ENCODE measurements at regions not wholly inside any gene's neighbourhood (a gene's known extent, or its start where the extent isn't known, plus 50 kb on each side); places are given as distances from the start of the nearest gene placed in this dataset.
"Not testable (repeated sequence)": the region's sequence is repeated elsewhere in the genome, so short reads cannot be mapped to it uniquely, and the experiment has no call there.

DNA sequence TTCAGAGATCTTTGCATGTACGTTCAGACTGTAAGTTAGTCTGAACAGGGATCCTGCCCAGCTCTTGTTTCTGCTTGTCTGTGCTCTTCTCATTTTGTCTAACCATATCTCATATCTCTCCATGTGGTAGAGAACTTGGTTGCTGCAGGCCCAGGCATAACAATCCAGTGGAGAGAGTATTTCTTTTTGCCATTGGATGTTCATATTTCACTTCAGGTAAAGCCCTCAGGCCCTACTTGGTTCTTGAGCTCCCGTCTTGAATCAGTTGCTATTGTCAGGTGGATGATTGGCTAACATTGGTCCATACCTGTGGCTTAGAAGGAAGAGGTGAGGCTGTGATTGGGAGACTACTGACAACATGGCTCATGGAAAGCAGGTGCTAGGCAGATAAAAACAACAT is 357.7 kb upstream of the FLRT2 start:
- DNase-seq, result no peak

DNA sequence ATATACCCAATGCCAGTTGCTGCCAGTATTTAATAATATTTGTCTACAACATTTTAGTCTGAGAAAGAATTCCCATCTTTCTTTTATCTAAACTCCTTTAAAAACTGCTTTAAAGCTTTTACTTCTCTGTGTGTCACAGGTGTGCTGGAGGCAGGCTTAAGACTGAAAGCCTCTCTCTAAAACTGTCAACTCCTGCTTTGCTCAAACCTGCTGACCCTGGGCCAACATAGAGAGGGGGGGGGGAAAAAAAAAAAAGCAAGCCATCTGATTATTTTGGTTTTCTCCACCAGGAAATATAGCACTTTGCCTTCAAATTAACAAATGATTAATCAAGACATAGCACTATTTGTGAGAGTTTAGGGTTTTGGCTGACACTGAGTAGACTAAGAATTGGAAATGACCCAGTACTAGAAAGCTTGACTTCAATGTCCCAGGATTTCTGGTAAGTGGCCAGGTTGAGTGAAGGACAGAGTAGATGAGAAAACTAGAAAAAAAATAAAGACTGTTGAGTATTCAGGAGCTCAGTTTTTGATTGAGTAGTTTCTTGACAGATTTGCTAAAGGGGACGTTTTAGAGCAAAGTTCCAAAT is 357.0 kb upstream of the FLRT2 start:
- DNase-seq, result no peak

DNA sequence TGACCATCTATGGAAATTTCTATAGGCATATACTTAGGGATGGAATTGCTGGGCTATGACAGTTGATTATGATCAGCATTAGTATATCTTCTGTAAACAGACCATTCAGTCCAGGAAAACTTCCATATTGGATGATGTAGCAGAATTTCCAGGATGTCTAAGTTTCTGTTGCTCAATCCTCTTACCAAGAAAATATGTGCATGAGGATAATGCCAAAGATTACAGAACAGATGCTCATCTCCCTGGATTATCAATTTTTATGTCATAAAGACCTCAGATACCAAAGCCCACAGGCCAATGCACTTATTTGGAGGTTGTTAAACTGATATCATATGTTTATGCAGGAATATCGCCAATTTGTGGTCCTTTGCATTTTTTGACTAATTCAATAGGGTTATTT is 354.4 kb upstream of the FLRT2 start:
- DNase-seq, result no peak

DNA sequence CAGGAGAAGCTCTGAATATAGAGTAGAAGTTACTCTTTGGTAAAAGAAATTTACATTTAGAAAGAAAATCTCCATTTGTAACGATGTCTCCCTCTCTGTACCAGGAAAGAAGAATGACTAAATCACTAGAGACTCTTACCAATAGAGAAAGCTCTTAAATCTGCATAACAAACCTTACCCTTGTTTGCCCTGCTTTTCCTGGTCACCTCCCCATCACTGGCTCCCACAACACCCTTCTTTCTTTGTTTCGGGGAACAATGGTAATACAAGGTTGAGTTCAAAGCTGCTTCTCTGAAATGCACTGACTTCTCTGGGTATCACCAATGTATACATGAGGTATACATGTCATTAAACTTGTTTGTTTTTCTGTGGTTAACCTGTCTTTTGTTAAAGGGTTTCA is 351.1 kb upstream of the FLRT2 start:
- DNase-seq, result no peak

DNA sequence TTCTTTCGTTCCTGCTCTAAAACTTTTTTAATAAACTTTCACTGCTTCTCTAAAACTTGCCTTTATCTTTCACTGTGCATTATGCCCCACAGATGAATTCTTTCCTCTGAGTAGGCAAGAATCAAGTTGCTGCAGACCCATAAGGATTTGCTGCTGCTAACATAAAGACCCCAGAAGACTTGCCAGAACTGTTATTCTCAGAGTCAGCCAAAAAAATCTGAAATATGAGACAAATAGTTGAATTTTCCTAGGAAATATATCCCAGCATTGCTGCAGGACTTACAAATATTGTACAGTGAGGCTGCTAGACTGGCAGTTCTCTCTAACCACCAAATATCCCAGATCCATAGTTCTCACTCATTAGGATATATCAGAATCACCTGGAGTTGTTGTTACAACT is 349.1 kb upstream of the FLRT2 start:
- no peak for DNase-seq

DNA sequence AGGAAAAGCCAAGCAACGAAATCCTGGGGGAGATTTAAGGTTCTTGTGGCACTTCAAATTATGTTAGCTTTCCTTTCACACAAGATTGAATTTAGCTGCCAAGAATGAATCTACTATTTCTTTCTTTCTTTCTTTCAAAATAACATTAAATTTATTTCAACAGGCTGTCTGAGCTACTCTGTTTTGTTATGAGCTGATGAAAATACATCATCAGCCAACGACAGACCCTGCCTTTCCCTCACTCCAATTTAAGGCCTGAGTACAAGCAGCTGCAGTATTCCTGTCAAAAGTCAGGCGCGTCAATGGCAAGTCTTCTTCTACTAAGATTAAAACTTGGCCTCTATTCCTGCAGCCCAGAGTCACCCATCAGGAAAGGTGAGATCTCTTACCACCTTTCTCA is 347.7 kb upstream of the FLRT2 start:
- no peak for DNase-seq

DNA sequence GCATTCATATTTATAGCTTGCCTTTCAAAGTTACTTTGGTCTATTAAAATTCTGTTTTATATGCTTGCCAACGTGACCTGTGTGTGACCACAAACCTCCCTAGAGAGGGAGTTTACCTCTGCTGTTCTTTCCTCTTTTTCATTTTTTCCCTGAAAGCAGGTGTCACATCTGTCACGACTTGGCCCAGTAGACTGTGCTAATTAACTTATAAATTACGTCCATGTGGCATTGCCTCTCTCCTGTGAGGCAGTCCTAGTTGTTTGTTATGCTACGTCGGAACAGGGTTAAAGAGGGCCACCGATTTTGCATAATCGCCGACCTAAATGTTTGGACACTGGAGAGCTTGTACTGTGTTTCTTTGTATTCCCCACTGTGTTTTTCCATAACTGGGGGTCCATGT is 343.9 kb upstream of the FLRT2 start:
- DNase-seq, result no peak

DNA sequence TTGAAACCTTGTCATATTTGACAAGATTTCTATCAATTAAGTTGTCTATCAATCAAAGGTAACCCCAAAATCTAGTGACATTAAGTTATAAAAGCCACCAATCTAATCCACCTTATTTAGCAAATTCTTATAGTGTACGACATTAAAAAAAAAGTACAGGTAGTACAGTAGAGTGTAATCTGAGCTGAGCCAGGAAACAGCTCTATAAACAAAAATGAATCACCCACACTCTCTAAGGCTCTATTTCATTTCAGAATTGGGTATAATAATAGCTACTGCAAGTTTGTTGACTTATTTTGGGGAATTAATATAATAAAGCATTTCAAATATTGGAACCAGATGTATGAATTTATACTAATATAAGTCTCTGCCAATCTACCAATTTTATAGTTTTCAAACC is 342.4 kb upstream of the FLRT2 start:
- DNase-seq, result no peak

DNA sequence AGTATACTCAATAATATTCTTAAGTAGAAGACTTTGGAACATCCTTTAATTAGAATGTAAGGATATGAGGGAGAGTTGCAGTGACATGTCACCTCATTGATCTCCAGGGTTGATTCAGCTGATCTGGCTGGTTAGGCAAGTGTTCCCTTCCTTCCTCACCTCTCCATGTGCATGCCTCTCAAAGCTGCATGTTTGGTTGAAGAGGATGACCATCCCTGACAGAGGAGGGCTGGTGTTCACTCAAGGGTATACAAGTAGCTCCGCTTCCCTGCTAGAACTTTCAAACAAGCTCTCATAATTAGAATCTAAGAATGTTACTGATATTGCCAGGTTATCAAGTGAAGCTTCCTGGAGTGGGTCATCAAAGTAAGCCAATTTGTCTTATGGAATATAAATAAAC is 341.1 kb upstream of the FLRT2 start:
- no peak for DNase-seq

DNA sequence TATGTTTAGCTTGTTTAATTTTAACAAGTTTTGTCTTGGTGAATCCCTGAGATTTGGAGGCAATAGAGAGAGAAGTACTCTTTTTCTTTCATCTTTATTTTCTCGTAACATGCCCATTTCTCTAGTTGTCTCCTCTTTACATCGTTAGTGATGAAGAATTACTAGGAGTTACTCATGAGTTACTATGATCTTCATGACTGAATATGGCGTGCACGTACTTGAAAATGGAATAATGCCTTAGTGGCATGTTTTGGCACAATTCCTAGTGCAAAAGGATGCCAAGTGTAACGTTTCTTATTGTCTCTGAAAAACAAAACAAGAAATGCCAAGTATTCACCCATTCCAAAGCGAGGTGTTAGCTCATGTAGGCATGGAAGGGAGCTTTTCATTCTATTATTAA is 340.7 kb upstream of the FLRT2 start:
- DNase-seq, result not testable (repeated sequence)

DNA sequence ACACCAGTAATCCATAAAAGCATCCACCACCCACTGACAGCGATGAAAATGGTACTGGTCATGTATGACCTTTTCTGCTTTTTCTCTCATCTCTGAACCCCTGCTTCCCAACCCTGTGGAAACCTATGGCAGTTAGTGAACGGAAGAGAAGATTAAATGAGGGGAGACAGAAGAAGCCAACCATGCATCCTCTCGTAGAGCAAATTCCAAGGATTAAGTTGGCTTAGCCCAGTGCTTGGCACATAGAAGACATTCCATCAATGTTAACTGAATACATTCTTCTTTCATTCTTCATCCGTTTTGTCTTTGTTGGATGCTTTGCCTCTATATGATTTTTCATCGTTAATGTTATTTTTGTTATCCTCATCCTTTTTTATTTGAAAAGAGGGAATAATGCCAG is 339.7 kb upstream of the FLRT2 start:
- DNase-seq, result no peak

DNA sequence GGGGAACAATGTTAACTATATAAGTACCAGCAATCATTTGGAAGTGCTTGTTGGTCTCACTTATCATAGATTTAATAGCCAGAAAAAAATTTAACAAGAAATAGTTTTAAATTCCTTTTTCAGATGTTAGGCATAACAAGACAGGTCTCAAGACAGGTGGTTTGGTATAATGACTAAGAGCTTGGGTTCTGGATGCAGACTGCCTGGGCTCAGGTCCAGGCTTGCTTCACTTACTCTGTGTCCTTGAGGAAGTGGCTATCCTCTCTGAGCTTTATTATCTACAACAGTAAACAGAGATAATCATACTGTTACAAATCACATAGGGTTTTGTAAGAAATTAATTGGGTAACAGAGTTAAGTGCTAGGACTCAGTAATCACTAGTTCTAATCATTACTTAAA is 338.0 kb upstream of the FLRT2 start:
- DNase-seq, result no peak

DNA sequence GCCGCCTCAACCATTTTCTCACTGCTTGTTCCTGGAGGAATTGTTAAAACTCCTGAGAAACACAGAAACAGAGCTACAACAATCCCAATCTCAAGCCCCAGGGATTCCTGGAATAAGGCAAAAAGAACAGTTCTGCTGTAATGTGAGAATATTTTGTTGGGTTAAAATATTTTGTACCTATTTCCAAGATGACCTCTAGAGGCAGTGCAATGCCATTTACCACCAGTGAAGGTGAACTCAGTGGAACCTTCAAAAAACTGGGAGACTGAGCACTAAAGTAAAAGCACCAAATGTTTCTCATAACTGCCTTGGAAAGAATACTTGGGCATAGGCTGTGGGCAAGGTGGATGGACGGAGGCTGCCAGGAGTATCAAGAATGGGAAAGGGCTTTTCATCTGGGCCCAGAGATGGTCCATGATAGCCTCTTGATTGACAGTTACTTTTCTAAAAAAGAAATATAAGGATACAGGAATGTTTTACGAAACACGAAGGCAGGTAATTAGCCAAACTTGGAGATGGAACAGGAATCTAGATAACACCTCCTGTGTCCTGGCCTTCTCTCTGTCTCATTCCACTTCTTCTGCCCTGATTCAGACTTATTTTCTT is 334.0 kb upstream of the FLRT2 start:
- DNase-seq, result no peak

DNA sequence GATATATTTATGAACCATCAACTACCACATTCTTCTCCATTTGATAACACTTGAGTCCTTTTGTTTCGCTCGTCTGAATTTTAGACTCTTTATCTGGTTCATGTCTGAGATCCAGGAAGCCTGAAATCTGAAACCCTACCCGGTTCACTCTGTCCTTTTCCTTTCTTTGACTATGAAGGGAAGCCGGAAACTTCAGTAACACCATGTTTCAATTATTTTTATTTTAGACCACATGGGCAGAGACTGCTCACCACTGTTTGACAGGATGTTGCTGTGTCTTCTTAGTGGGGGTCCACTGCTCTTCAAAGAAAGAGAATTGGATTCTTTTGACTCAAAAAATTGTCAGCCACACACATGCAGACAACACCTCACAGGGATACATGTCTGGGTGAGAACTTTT is 331.9 kb upstream of the FLRT2 start:
- no peak for DNase-seq

DNA sequence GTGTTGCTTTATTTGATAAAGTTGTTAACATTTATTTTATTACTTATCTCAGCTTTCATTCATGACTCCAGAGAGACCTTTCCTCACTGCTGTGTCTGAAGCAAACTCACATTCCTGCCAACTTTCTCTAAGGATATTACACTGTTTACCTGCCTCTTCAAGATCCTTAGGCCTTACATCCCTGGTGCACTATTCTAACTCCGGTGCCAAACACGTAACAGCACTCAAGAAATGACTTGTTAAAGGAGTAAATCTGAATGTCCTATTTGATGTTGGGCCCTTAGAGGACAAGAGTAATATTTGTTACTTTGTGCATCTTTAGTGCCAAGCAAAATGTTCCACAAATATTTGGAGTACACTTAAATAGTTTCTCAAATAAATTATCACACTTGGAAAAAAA is 324.1 kb upstream of the FLRT2 start:
- DNase-seq, result no peak

DNA sequence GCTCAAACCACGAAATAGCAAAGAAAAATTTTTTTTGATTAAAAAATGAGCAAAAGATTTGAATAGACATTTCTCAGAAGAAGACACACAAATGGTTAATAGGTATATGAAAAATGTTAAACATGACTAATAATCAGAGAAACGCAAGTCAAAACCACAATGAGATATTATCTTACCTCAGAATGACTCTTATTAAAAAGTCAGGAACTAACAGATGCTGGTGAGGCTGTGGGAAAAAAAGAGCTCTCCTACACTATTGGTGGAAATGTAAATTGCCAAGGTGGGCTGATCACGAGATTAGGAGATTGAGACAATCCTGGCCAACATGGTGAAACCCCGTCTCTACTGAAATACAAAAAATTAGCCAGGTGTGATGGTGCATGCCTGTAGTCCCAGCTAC is 315.5 kb upstream of the FLRT2 start:
- DNase-seq, result no peak

DNA sequence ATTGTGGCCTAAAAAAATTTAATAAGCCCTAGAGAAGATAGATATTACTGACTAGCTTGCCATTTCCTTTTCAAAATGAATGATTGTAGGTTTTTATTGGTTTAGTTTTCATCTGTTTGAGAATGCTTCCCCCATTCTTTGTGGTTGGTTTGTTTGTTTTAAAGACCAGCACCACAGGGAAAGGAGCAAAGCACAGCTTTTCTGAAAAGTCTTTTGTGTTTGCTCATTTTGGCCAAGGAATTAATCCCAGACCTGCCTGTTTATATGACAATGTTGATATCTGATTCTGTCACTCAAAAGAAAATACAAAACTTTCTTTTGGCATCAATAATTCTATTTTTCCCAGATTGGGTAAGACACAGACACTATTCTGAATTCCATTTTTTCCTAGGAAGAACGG is 312.5 kb upstream of the FLRT2 start:
- no peak for DNase-seq

DNA sequence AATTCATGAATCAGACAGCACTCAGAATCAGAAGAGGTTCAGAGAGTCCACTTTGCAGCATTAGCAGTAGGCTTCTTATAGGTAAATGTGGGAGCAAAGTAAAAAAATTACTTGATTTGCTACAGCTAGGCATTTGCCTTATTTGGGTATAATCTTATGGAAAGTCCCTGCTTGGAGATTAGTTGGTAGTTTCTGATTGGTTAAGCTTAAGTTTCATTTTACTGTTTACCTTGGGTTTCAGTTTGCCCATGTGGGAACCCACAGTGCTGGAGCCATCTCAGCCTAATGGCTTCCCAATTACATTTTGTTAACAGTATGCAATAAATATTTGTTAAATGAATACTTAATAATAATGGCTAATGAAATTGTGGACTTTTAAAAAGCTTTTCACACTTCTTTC is 311.0 kb upstream of the FLRT2 start:
- no peak for DNase-seq

DNA sequence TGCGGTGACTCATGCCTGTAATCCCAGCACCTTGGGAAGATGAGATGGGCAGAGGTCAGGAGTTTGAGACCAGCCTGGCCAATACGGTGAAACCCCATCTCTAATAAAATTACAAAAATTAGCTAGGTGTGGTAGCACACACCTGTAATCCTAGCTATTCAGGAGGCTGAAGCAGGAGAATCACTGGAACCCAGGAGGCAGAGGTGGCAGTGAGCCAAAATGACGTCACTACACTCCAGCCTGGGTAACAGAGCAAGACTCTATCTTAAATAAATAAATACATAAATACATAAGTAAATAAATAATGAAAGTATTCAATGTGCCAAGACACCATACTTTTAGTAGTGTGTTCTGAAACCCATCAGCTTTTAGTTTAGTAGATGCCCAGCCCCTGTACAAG is 308.1 kb upstream of the FLRT2 start:
- no peak for DNase-seq

DNA sequence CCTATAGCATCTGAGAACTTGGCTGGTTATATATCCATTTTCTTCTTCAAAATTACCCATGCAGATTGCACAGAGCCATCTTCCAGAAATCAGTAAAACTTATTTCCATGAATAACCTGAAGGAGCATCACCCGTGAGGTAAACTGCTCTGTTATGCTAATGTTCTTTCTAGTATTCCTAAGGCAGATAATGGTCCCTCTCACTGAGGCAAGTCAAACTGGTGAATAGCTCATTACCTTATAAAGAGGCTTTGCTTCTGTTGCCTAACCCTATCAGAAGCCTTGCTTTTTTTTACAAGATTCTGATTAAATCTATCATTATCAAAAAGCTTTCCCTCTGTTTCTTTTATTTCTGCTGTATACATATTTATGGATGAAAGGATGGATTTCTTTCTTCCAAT is 307.6 kb upstream of the FLRT2 start:
- no peak for DNase-seq

DNA sequence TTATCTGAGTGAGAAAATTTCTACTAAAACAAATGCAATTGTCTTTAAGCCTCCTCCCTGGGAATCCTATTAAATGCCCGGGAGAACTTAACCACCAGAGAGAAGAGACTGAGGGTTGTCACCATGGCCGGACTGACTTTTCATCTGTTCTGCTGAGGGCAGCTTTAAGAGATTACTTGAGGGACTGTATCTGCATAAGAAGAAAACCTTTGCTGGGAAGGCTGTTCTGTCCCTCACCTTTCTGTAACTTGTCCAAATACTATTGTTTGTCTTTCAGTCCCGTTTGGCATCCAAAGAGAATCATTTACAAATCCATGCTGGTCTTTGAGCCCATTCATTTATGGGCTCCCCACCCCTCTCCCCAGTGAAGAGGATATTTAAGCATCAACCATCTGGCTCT is 306.3 kb upstream of the FLRT2 start:
- no peak for DNase-seq

DNA sequence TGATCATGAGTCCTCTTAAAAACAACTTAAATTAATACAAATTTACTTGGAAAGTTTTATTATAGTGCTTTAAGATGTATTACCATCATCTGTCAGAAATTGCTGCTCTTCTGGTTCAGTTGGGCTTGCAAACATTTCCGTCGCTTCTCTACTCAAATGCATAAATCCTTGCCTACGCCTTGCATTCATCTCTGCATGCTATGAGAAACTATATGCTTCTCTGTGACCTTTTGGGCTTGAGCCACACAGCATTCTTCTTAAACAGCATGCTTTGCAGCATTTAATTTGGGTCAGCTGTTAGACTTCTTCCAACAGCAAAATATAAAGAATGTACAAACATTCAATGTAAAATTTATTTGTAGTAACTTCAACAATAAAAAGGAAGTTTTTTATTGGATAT is 305.7 kb upstream of the FLRT2 start:
- DNase-seq, result no peak

DNA sequence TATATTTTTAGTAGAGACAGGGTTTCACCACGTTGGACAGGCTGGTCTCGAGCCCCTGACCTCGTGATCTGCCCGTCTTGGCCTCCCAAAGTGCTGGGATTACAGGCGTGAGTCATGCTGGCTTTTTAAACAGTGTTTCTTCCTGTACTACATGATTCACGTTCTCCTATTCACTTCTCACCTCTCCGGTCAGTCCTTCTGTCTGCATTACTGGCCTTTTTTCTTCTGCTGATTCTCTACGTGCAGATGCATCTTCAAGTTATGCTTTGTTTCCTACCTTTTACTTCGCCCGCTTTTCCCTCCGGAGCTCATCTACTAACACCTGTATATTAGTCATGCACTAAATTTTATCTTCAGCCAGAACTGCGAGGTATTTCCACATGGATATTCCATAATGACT is 296.2 kb upstream of the FLRT2 start:
- no peak for DNase-seq

DNA sequence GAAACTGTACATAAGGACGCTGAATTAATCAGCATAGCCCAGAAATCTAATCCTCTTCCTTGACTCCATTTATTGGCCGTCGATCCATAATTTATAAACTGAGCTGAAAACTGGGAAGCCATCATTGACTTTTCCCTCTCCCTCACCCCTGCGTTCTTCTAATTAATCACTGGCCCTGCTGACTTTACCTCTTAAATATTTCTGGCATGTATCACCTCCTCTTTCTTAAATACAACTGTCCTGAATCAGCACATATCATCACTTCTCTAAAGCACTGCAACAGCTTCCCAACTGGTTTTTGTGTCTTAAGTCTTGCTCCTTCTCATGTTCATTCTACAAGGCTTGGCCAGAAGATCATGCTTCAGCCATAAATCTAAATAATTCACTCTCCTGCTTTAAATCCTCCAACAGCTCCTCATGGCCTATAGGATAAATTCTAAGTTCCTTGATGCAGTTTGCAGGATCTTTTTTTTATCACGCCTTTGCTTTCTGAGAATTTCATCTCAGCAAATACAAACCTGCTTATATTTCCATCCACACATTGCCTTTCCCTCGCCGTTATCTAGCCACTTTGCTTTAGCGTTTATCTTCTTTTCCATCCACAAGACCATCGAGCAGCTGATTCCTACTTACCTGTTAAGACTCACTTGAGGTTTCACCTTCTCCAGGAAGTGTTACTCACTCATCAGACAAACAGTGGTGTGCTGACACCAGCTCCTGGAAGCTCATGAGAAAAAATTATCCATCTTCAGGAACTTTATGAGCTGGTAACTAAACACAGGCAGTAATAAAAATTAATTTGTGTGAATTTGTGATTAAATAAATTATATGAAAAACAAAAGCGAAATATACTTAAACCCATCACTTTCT is 295.6 kb upstream of the FLRT2 start:
- no peak for DNase-seq

DNA sequence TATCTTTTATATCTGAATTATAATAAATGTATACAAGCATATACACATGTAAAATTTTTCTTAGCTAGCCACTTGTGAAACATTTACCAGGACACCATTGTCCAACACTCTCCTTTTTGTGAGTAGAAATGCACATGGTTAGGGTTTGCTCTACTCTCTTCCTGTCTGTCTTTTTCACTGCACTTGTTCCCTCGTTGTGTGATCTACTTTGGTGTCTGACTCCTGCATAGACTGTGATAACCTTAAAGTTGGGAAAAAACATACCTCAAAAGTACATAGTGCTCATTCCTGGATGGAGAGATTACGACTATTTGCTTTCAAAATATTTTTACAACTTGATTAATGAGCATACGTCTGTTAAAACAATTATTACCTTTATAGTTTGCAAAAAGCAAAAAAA is 294.1 kb upstream of the FLRT2 start:
- no peak for DNase-seq

All from activated CD8-positive, alpha-beta memory T cell treated with anti-CD3 and anti-CD28 coated beads for 24 hours (primary cell).